Thyroid gland (tissue), 4 donors: ENCODE measurements at regions not wholly inside any gene's neighbourhood (a gene's known extent, or its start where the extent isn't known, plus 50 kb on each side); places are given as distances from the start of the nearest gene placed in this dataset.

Experiments
- CTCF ChIP-seq, 6 experiments: fragments of 200-600 bp in 3 of 6; fragments of 450-650 bp in 3 of 6; sonication (generic) in 3 of 6; IDR thresholded peaks; one replicate each; pipeline ENCODE4 v1.5.1; 2016 to 2019; ENCODE audit warnings: antibody characterized with exemption in 6 of 6, mild to moderate bottlenecking in 2 of 6, inconsistent platforms in 1 of 6, moderate library complexity in 1 of 6
- POLR2A ChIP-seq, 2 donors: fragments of 450-650 bp; IDR thresholded peaks; one replicate each; pipeline ENCODE4 v1.6.1; 2017; ENCODE audit warnings: antibody characterized with exemption in 2 of 2, mild to moderate bottlenecking in 2 of 2, moderate library complexity in 1 of 2

- TF ChIP-seq POLR2A (IDR thresholded peaks at IDR 0.05) (no peak), CTCF (IDR thresholded peaks at IDR 0.05) (no peak)
These were observed 90.2 kb upstream of the SULF2 start for GRCh38 chr20:47875297-47876025.
